Esophagus squamous epithelium (tissue), 5 donors: ENCODE measurements at regions not wholly inside any gene's neighbourhood (a gene's known extent, or its start where the extent isn't known, plus 50 kb on each side); places are given as distances from the start of the nearest gene placed in this dataset.

Experiments
- DNase-seq: peaks from one replicate; lab custom pipeline; 2025; lab: John Stamatoyannopoulos, UW
- H3K27ac ChIP-seq, 4 donors: fragments of 200-600 bp; sonication (generic); one replicate each; pipeline ENCODE4 v1.5.1; 2016 to 2019; ENCODE audit warnings: mild to moderate bottlenecking in 1 of 4
- H3K27me3 ChIP-seq, 4 donors: fragments of 200-600 bp; sonication (generic); 1 replicate in 3 of 4; 2 replicates in 1 of 4; pipeline versions ENCODE4 v1.5.1 to v1.6.0; 2017 to 2021; ENCODE audit warnings: antibody characterized with exemption in 1 of 4
- H3K36me3 ChIP-seq, 3 donors: fragments of 200-600 bp; sonication (generic); one replicate each; pipeline ENCODE4 v1.5.1; 2016 to 2019
- H3K4me1 ChIP-seq, 3 donors: fragments of 200-600 bp; sonication (generic); one replicate each; pipeline ENCODE4 v1.5.1; 2017 to 2019
- H3K4me3 ChIP-seq, 4 donors: fragments of 200-600 bp; sonication (generic); 1 replicate in 3 of 4; 2 replicates in 1 of 4; pipeline ENCODE4 v1.5.1; 2016 to 2019; ENCODE audit warnings: mild to moderate bottlenecking in 2 of 4, moderate library complexity in 1 of 4
- H3K9me3 ChIP-seq, 3 donors: fragments of 200-600 bp; sonication (generic); one replicate each; pipeline ENCODE4 v1.5.1; 2016 to 2019
- CTCF ChIP-seq, 6 experiments: fragments of 450-650 bp in 4 of 6; fragments of 200-600 bp in 2 of 6; sonication (generic) in 2 of 6; IDR thresholded peaks; one replicate each; pipeline ENCODE4 v1.5.1; 2016 to 2019; ENCODE audit warnings: antibody characterized with exemption in 6 of 6, mild to moderate bottlenecking in 4 of 6, moderate library complexity in 4 of 6
- POLR2A ChIP-seq, 4 donors: fragments of 450-650 bp; IDR thresholded peaks; one replicate each; pipeline ENCODE4 v1.6.1; 2017; ENCODE audit warnings: antibody characterized with exemption in 4 of 4, mild to moderate bottlenecking in 4 of 4, moderate library complexity in 3 of 4
- WGBS, 2 donors: methylation state at CpG; one replicate each; pipeline ENCODE4 v1.1.5; 2018; 5-methylcytosine and 5-hydroxymethylcytosine counted together
- intact Hi-C: fragments of 100-400 bp; cut with DNase I; formaldehyde crosslinking; loops from one replicate; pipeline ENCODE4 v1.15.0; 2022
- donor health status: DM: yes; HTN: yes; CAD: no.

- no peak for DNase-seq
- H3K4me1 ChIP-seq: no peaks in the 10 kb centered on the region
- no peaks in the 10 kb centered on the region for H3K27me3 ChIP-seq
- no peaks in the 10 kb centered on the region for H3K9me3 ChIP-seq
- H3K4me3 ChIP-seq: no peak overlapping the region
- intact Hi-C loops: no loop called here
- H3K36me3 ChIP-seq: no peaks in the 10 kb centered on the region
- TF ChIP-seq POLR2A (IDR thresholded peaks at IDR 0.05) (no peak), CTCF (IDR thresholded peaks at IDR 0.05) (no peak)
- no peak overlapping the region for H3K27ac ChIP-seq
- 74 to 81% methylated on average over 11 of the region's 11 CpGs for WGBS, 2 donors
These were observed 175.7 kb upstream of the ADAMTS9 start for GRCh38 chr3:64863226-64864212.

- Histone ChIP-seq H3K27ac (no peak overlapping the region), H3K4me3 (no peak overlapping the region), H3K27me3 (no peaks in the 10 kb centered on the region), H3K36me3 (no peaks in the 10 kb centered on the region), H3K4me1 (no peaks in the 10 kb centered on the region), H3K9me3 (no peaks in the 10 kb centered on the region)
- 69 to 72% methylated on average over 3 of the region's 3 CpGs for WGBS, 2 donors
- intact Hi-C loops: no loop called here
- no peak for DNase-seq
- TF ChIP-seq CTCF (IDR thresholded peaks at IDR 0.05) (no peak), POLR2A (IDR thresholded peaks at IDR 0.05) (no peak)
These were observed 173.9 kb upstream of the ADAMTS9 start for GRCh38 chr3:64861684-64862083.

- Histone ChIP-seq H3K9me3 (no peaks in the 10 kb centered on the region), H3K27ac (no peak overlapping the region), H3K4me1 (no peaks in the 10 kb centered on the region), H3K4me3 (no peak overlapping the region), H3K27me3 (no peaks in the 10 kb centered on the region), H3K36me3 (no peaks in the 10 kb centered on the region)
- intact Hi-C loops: no loop called here
- DNase-seq: no peak
- 62 to 74% methylated on average over 2 of the region's 2 CpGs for WGBS, 2 donors
- TF ChIP-seq POLR2A (IDR thresholded peaks at IDR 0.05): no peak
- no peak for TF ChIP-seq CTCF (IDR thresholded peaks at IDR 0.05)
These were observed 172.7 kb upstream of the ADAMTS9 start for GRCh38 chr3:64860536-64860870.

- Histone ChIP-seq H3K4me3 (no peak overlapping the region), H3K36me3 (no peaks in the 10 kb centered on the region), H3K27ac (no peak overlapping the region), H3K9me3 (no peaks in the 10 kb centered on the region), H3K27me3 (no peaks in the 10 kb centered on the region), H3K4me1 (no peaks in the 10 kb centered on the region)
- TF ChIP-seq CTCF (IDR thresholded peaks at IDR 0.05): no peak
- no peak for TF ChIP-seq POLR2A (IDR thresholded peaks at IDR 0.05)
- WGBS, 2 donors: 74 to 80% methylated on average over 6 of the region's 6 CpGs
- intact Hi-C loops: no loop called here
- DNase-seq: no peak
These were observed 172.1 kb upstream of the ADAMTS9 start for GRCh38 chr3:64859625-64860535.
